Osteoblast (primary cell): ENCODE measurements at regions not wholly inside any gene's neighbourhood (a gene's known extent, or its start where the extent isn't known, plus 50 kb on each side); places are given as distances from the start of the nearest gene placed in this dataset.

Source experiments
- DNase-seq: peaks from one replicate; pipeline ENCODE4 v3.0.0; 2011; ENCODE audit warnings: low spot score, mixed read lengths; ENCODE audit not compliant: insufficient read length; ENCODE audit errors: missing footprints
- H2AFZ ChIP-seq: 2 replicates; pipeline ENCODE4 v1.6.0; 2011; ENCODE audit warnings: mild to moderate bottlenecking, low read length
- H3K27ac ChIP-seq: 2 replicates; pipeline ENCODE4 v1.5.1; 2011; ENCODE audit warnings: mild to moderate bottlenecking, low read depth, low read length, moderate library complexity
- H3K27me3 ChIP-seq: 2 replicates; pipeline ENCODE4 v1.6.0; 2012; ENCODE audit warnings: mild to moderate bottlenecking, control low read depth, inconsistent platforms, low read length, moderate library complexity; ENCODE audit not compliant: insufficient read depth
- H3K36me3 ChIP-seq: 2 replicates; pipeline ENCODE4 v1.5.1; 2011; ENCODE audit warnings: mild to moderate bottlenecking, low read length, control low read depth, moderate library complexity; ENCODE audit not compliant: insufficient read depth
- H3K4me1 ChIP-seq: 2 replicates; pipeline ENCODE4 v1.5.1; 2011; ENCODE audit warnings: mild to moderate bottlenecking, low read length, control low read depth, moderate library complexity; ENCODE audit not compliant: insufficient read depth
- H3K4me2 ChIP-seq: 2 replicates; pipeline ENCODE4 v1.6.0; 2011; ENCODE audit warnings: mild to moderate bottlenecking, low read length; ENCODE audit not compliant: insufficient read depth
- H3K4me3 ChIP-seq: fragments of 200-600 bp; sonication (generic); 3 replicates; pipeline ENCODE4 v1.5.1; 2012; ENCODE audit warnings: mild to moderate bottlenecking, low read length, inconsistent platforms; ENCODE audit not compliant: insufficient read depth
- H3K79me2 ChIP-seq: 2 replicates; pipeline ENCODE4 v1.6.0; 2012; ENCODE audit warnings: mild to moderate bottlenecking, low read length, control low read depth, inconsistent platforms; ENCODE audit not compliant: insufficient read depth
- H3K9me3 ChIP-seq: 2 replicates; pipeline ENCODE4 v1.5.1; 2011; ENCODE audit warnings: low read depth, low read length, control low read depth
- H4K20me1 ChIP-seq: 2 replicates; pipeline ENCODE4 v1.6.0; 2012; ENCODE audit warnings: mild to moderate bottlenecking, low read length, control low read depth; ENCODE audit not compliant: insufficient read depth
- CTCF ChIP-seq: IDR thresholded peaks from 2 replicates; pipeline ENCODE4 v1.5.1; 2011; ENCODE audit warnings: mild to moderate bottlenecking, low read depth, low read length, moderate library complexity; ENCODE audit errors: extremely low read depth

GRCh38 chr18:68435581-68435980, 279.3 kb downstream of the TMX3 start:
- no peak overlapping the region for H2AFZ ChIP-seq
- H4K20me1 ChIP-seq = no peaks in the 10 kb centered on the region
- H3K27ac ChIP-seq = no peak overlapping the region
- no peak for DNase-seq
- no peaks in the 10 kb centered on the region for H3K9me3 ChIP-seq
- no peaks in the 10 kb centered on the region for H3K27me3 ChIP-seq
- H3K36me3 ChIP-seq = no peaks in the 10 kb centered on the region
- H3K4me3 ChIP-seq = no peak overlapping the region
- H3K79me2 ChIP-seq = no peaks in the 10 kb centered on the region
- no peak for TF ChIP-seq CTCF
- H3K4me2 ChIP-seq = no peak overlapping the region
- H3K4me1 ChIP-seq = peaks cover 26% of the 10 kb centered on the region

GRCh38 chr18:68431922-68432198, 283.0 kb downstream of the TMX3 start:
- H3K36me3 ChIP-seq = no peaks in the 10 kb centered on the region
- peaks cover 31% of the 10 kb centered on the region for H3K4me1 ChIP-seq
- H3K9me3 ChIP-seq = no peaks in the 10 kb centered on the region
- no peak overlapping the region for H3K4me3 ChIP-seq
- no peak overlapping the region for H2AFZ ChIP-seq
- no peaks in the 10 kb centered on the region for H4K20me1 ChIP-seq
- H3K27ac ChIP-seq = no peak overlapping the region
- no peaks in the 10 kb centered on the region for H3K27me3 ChIP-seq
- no peak overlapping the region for H3K4me2 ChIP-seq
- TF ChIP-seq CTCF = no peak
- no peak for DNase-seq
- no peaks in the 10 kb centered on the region for H3K79me2 ChIP-seq

GRCh38 chr18:68431111-68431921, 283.6 kb downstream of the TMX3 start:
- Histone ChIP-seq H3K27ac (peak overlapping the region; percentile 35), H3K79me2 (no peaks in the 10 kb centered on the region), H3K4me1 (peaks cover 36% of the 10 kb centered on the region), H3K27me3 (no peaks in the 10 kb centered on the region), H3K9me3 (no peaks in the 10 kb centered on the region), H3K4me2 (no peak overlapping the region), H4K20me1 (no peaks in the 10 kb centered on the region), H3K36me3 (no peaks in the 10 kb centered on the region), H2AFZ (peak overlapping the region; percentile 27), H3K4me3 (no peak overlapping the region)
- DNase-seq = no peak
- no peak for TF ChIP-seq CTCF

GRCh38 chr18:68429841-68430240, 285.1 kb downstream of the TMX3 start:
- Histone ChIP-seq H3K4me1 (peaks cover 37% of the 10 kb centered on the region), H3K36me3 (no peaks in the 10 kb centered on the region), H3K4me3 (no peak overlapping the region), H3K27me3 (no peaks in the 10 kb centered on the region), H2AFZ (no peak overlapping the region), H3K9me3 (no peaks in the 10 kb centered on the region), H3K27ac (no peak overlapping the region), H4K20me1 (no peaks in the 10 kb centered on the region), H3K4me2 (no peak overlapping the region), H3K79me2 (no peaks in the 10 kb centered on the region)
- TF ChIP-seq CTCF = no peak
- no peak for DNase-seq
